HG03457 (cell line): ENCODE measurements at regions not wholly inside any gene's neighbourhood (a gene's known extent, or its start where the extent isn't known, plus 50 kb on each side); places are given as distances from the start of the nearest gene placed in this dataset.

Experiments
- ATAC-seq: cut with Tn5 transposase; IDR thresholded peaks from one replicate; pipeline ENCODE4 v1.9.1; 2021; ENCODE audit warnings: moderate number of reproducible peaks; ENCODE audit not compliant: unreplicated experiment

DNA sequence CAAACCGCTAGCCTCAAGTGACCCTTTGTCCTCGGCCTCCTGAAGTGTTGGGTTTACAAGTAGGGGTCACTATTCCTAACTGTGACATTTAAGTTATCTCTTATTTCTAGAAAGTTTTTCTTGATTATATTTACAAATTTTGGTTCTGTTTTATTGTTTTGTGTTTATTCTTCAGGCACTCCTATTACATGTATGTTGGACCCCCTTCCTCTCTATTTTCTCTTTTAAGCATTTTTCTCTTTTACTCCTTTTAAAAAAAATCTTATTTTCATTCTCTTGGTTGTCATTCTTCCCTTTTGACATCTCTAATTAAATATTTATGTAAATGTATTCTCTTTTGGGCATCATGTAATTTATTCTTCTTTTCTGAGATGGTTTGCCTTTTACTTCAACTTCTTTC is 50.4 kb upstream of the MAP3K7 start:
- ATAC-seq, result no peak
